Transverse colon (tissue), 3 donors: ENCODE measurements at regions not wholly inside any gene's neighbourhood (a gene's known extent, or its start where the extent isn't known, plus 50 kb on each side); places are given as distances from the start of the nearest gene placed in this dataset.

Source experiments
- POLR2A ChIP-seq: fragments of 450-650 bp; IDR thresholded peaks from one replicate; pipeline ENCODE4 v1.6.1; 2016; ENCODE audit warnings: antibody characterized with exemption, mild to moderate bottlenecking, moderate library complexity
- TF ChIP-seq, protein P1 (sequence below), 5 experiments: fragments of 200-600 bp in 3 of 5; fragments of 450-650 bp in 2 of 5; sonication (generic) in 3 of 5; IDR thresholded peaks; 1 replicate in 2 of 5; 2 replicates in 3 of 5; pipeline ENCODE4 v1.5.1; 2016 to 2017; ENCODE audit warnings: antibody characterized with exemption in 5 of 5, inconsistent platforms in 3 of 5, mild to moderate bottlenecking in 2 of 5, moderate library complexity in 1 of 5

GRCh38 chr4:119794113-119794512, 165.5 kb upstream of the PDE5A start:
- TF ChIP-seq, protein P1, sequence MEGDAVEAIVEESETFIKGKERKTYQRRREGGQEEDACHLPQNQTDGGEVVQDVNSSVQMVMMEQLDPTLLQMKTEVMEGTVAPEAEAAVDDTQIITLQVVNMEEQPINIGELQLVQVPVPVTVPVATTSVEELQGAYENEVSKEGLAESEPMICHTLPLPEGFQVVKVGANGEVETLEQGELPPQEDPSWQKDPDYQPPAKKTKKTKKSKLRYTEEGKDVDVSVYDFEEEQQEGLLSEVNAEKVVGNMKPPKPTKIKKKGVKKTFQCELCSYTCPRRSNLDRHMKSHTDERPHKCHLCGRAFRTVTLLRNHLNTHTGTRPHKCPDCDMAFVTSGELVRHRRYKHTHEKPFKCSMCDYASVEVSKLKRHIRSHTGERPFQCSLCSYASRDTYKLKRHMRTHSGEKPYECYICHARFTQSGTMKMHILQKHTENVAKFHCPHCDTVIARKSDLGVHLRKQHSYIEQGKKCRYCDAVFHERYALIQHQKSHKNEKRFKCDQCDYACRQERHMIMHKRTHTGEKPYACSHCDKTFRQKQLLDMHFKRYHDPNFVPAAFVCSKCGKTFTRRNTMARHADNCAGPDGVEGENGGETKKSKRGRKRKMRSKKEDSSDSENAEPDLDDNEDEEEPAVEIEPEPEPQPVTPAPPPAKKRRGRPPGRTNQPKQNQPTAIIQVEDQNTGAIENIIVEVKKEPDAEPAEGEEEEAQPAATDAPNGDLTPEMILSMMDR (IDR thresholded peaks at IDR 0.05) = no peak
- TF ChIP-seq POLR2A = no peak
